Amniotic stem cell (primary cell): ENCODE measurements at regions not wholly inside any gene's neighbourhood (a gene's known extent, or its start where the extent isn't known, plus 50 kb on each side); places are given as distances from the start of the nearest gene placed in this dataset.

Experiments used
- DNase-seq: peaks from one replicate; lab custom pipeline; 2025; lab: John Stamatoyannopoulos, UW

GRCh38 chr7:46360811-46361210 is 439.7 kb upstream of the IGFBP3 start:
- DNase-seq = no peak

GRCh38 chr7:46360296-46360695 is 439.2 kb upstream of the IGFBP3 start:
- DNase-seq = no peak

GRCh38 chr7:46357851-46358250 is 436.8 kb upstream of the IGFBP3 start:
- DNase-seq = no peak

DNA sequence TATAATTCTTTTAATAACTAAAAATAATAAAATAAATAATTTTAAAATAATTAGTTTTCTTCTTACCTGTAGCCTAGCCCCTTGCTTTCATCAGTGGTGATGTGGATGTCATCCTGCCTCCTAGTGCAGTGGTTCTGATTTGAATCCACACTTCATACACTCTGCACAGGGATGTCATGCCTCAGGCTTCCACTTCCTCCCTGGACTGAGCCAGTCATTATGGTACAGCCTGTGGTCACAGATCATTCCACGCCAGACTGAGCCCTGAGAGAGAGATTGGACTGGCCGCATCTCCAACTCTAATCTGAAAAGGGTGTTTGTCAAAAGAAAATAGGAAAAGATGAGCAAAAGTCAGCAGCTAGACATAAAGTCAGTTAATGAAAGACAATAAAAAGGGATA is 436.2 kb upstream of the IGFBP3 start:
- DNase-seq = no peak

DNA sequence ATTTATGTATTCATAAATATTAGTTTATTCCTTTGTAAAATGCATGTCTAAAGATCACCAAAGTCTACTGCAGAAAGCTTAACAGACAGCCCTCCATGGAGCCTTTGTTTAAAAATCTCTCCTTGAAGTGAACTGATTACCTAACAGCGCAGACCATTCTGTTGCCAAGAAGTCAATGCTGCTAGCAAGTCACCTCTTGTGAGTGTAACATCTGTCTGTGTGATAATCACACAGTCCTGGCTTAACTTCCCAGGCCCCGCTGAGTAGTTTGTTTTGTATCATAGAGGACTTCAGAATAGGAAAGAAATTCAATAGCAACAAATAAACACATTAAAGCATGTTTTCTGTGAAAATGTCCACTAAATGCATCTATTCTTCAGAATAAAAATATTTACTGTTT is 435.3 kb upstream of the IGFBP3 start:
- no peak for DNase-seq

DNA sequence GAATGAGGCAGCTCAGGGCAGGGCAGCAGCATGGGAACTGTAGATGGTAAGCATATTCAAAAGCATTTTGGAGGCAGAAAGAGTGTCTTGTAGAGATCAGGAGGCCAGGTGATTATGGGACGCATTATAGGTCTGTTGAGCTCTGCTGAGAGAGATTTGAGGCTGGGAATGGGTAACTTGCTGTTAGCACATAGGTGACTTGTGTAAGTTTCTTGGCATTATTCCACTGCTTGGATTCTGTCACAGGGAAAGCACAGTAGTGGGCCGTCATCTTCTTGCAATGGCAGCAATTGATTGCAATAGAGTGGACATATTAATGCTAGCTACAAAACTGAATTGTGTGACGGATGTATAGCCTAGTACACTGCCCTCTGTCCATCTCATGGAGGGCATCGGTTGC is 434.3 kb upstream of the IGFBP3 start:
- no peak for DNase-seq

- DNase-seq = peak; percentile 31
Measured at GRCh38 chr7:46352004-46352954, 431.2 kb upstream of the IGFBP3 start.

GRCh38 chr7:46349490-46349889 is 428.4 kb upstream of the IGFBP3 start:
- no peak for DNase-seq

DNA sequence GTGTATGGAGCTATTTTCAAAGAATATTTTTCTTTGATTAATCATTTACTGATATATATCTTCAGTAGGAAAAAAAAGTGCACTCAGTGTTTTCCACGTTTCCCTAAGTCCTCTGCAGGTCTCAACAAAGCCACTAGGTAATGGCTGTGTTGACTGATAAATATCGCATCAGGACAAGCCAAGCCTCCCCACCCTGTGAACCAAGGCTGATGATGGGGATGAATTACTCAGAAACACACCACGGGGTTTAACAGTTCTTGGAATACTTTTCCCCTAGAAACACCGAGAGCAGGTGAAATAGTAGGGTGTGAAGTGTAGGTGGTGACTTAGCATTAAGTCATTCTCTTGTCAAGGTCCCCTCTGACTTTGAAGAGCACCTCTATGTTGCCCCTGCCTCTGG is 423.5 kb upstream of the IGFBP3 start:
- DNase-seq = no peak

- no peak for DNase-seq
Measured at GRCh38 chr7:46343802-46344201, 422.7 kb upstream of the IGFBP3 start.

- no peak for DNase-seq
Measured at GRCh38 chr7:46322937-46323336, 401.9 kb upstream of the IGFBP3 start.

- DNase-seq = no peak
Measured at GRCh38 chr7:46321556-46322205, 400.6 kb upstream of the IGFBP3 start.

- no peak for DNase-seq
Measured at GRCh38 chr7:46320956-46321355, 399.9 kb upstream of the IGFBP3 start.

- DNase-seq = no peak
Measured at GRCh38 chr7:46319841-46320240, 398.8 kb upstream of the IGFBP3 start.

- no peak for DNase-seq
Measured at GRCh38 chr7:46318276-46318675, 397.2 kb upstream of the IGFBP3 start.

DNA sequence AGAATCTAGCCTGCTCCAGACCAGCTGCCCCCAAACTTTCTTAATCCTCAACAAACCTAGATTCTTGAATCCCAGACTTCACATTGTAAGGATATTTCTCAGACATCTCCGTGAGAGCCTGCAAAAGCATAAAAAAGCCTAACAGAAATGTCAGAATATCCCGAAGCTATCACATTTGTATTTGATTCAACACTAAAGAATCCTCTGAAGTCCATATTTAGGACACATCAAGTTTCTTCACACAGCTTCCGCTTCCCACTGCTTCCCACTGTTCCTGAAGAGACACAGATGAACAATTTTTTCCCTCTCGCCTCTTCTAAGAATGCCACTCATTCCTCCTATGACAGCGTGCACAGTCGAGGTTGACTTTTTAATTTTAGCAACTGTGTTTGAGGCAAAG is 396.2 kb upstream of the IGFBP3 start:
- DNase-seq = peak; percentile 29

GRCh38 chr7:46315891-46316290 is 394.8 kb upstream of the IGFBP3 start:
- DNase-seq = no peak

GRCh38 chr7:46301677-46302076 is 380.6 kb upstream of the IGFBP3 start:
- DNase-seq = no peak

DNA sequence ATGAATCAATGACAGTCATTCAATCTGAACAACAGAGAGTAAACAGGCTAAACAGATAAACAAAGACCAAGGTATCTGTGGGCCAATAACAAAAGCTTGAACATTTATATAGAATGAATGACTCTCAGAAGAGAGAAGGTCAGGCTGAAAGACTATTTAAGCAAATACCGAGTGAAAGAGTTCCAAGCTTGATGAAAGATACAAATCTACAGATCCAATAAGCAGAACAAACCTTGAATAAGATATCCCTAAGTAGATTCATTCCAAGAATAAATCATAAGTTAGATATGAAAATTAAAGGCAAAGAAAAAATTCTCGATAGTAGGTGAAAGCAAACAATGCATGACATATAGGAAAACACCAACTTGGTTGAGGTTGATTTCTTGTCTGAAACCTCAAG is 376.4 kb upstream of the IGFBP3 start:
- no peak for DNase-seq

DNA sequence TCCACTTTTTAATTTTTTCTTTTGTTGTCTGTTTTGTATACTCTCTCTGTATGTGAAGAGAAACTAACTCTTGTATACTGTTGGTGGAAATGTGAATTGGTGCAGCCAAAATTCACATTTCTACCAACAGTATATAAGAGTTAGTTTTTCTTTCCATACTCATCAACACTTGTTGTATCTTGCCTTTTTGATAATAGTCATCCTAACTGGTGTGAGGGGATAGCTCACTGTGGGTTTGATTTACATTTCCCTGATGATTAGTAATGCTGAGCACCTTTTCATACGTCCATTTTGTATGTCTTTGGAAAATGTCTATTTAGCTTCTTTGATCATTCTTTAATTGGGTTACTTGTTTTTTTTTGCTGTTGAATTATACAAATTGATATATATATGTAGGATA is 375.5 kb upstream of the IGFBP3 start:
- DNase-seq = no peak

DNA sequence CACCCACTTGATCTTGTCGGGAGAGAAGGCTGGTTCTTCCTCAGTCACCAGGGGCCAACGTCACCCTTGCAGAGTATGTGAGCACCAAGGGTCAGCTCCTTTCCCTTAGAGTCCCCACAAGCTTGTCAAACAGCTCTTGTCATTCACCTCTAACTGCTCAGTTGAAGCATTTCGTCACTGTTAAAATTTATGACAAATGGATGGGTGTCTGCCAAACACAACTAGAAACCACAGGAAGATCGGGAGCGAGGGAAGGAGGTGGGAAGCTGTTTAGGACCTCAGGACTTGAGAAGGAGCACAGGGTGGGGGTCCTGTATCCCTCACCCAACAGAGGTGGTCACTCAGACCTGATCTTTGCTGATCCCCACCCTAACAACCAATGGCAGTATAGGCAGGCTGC is 373.3 kb upstream of the IGFBP3 start:
- no peak for DNase-seq

GRCh38 chr7:46292741-46293140 is 371.7 kb upstream of the IGFBP3 start:
- no peak for DNase-seq

GRCh38 chr7:46291601-46292150 is 370.6 kb upstream of the IGFBP3 start:
- DNase-seq = peak; percentile 36
